ENCODE measurements at regions not wholly inside any gene's neighbourhood (a gene's known extent, or its start where the extent isn't known, plus 50 kb on each side); places are given as distances from the start of the nearest gene placed in this dataset.
"Not testable (repeated sequence)": the region's sequence is repeated elsewhere in the genome, so short reads cannot be mapped to it uniquely, and the experiment has no call there.

DNA sequence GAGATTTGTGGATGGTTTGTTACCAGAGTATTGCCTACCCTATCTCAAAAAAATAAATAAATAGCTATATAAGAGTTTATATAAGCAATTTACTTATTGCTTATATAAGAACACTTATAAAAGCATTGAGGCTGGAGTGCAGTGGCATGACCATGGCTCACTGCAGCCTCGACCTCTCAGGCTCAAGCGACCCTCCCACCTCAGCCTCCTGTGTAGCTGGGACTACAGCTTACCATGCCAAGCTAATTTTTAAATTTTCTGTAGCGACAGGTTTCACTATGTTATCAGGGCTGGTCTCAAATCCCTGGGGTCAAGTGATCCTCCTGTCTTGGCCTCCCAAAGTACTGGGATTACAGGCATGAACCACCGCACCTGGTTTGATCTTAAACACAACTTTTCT, 170.6 kb downstream of the POTEB3 start:
- H3K9me3 ChIP-seq (ENCODE audit: control insufficient read depth, insufficient read depth, low read length), result peaks cover 13% of the 10 kb centered on the region
- H3K4me3 ChIP-seq (ENCODE audit: insufficient read depth, low read depth, low read length); ATAC-seq (ENCODE audit: low read depth); H3K27me3 ChIP-seq (ENCODE audit: control insufficient read depth, insufficient read depth, low read length); dilution Hi-C loops (cut with HindIII; ENCODE audit: low sequenced_read_pairs, unreplicated experiment); H3K56ac ChIP-seq (ENCODE audit: extremely low read depth, insufficient read depth, low read length); H3K9me1 ChIP-seq (ENCODE audit: insufficient read depth, low read length); H2BK5ac ChIP-seq (ENCODE audit: low read depth, low read length, poor library complexity, severe bottlenecking); H3K9ac ChIP-seq (ENCODE audit: low read depth, low read length); intact Hi-C loops (cut with micrococcal nuclease); H3K4ac ChIP-seq (ENCODE audit: low read depth, low read length); H3K14ac ChIP-seq (replicated peaks; ENCODE audit: low read depth, low read length); BruUV-seq (replicated peaks); H3K36me3 ChIP-seq (ENCODE audit: control insufficient read depth, insufficient read depth, low read length); H4K5ac ChIP-seq (ENCODE audit: low read depth, low read length); in situ Hi-C loops (cut with MboI; ENCODE audit: low sequenced_read_pairs); DNase-seq; H2BK120ac ChIP-seq (ENCODE audit: low read depth, low read length); H3K4me1 ChIP-seq (ENCODE audit: control insufficient read depth, insufficient read depth, low read length); H2BK20ac ChIP-seq (ENCODE audit: low read depth, low read length); H2AFZ ChIP-seq (replicated peaks; ENCODE audit: low read length, poor library complexity); H3K18ac ChIP-seq (ENCODE audit: low read depth, low read length); H3K79me1 ChIP-seq (ENCODE audit: low read depth in 1 of 2, low read length in 2 of 2); H3K23ac ChIP-seq (ENCODE audit: low read depth, low read length); H2BK15ac ChIP-seq (ENCODE audit: low read depth, low read length); H4K20me1 ChIP-seq (ENCODE audit: insufficient read depth, low read length); H3K4me2 ChIP-seq (ENCODE audit: low read depth, low read length); H2AK9ac ChIP-seq (replicated peaks; ENCODE audit: low read depth, low read length, poor library complexity); POLR2A ChIA-PET (ENCODE audit: unreplicated experiment); H3K27ac ChIP-seq (ENCODE audit: insufficient read depth, low read length); H4K91ac ChIP-seq (ENCODE audit: insufficient read depth, low read depth, low read length); H4K8ac ChIP-seq (ENCODE audit: low read depth in 2 of 2, low read length in 2 of 2); H2AK5ac ChIP-seq (ENCODE audit: low read depth, low read length): not testable (repeated sequence)
- CTCF ChIA-PET, result interaction anchor here (1.2 kb wide), 1 partner anchor 10 kb away, joined by 3 read pairs; no protein-coding TSS in a partner anchor
- WGBS, 2 experiments (ENCODE audit: extremely low coverage in 2 of 2, insufficient read length in 1 of 2), result 32% methylated on average over 3 of the region's 4 CpGs; no CpG with 5 or more reads in 1 of the 2 experiments
